Colonic mucosa (tissue), 4 donors: ENCODE measurements at regions not wholly inside any gene's neighbourhood (a gene's known extent, or its start where the extent isn't known, plus 50 kb on each side); places are given as distances from the start of the nearest gene placed in this dataset.

Experiments used
- DNase-seq: peaks from one replicate; pipeline ENCODE4 v3.0.0-alpha.2; 2020
- H3K27ac ChIP-seq: fragments of 200-600 bp; one replicate; pipeline ENCODE4 v1.8.0; 2021
- H3K27me3 ChIP-seq: fragments of 200-600 bp; one replicate; pipeline ENCODE4 v1.8.0; 2021
- H3K36me3 ChIP-seq: fragments of 200-600 bp; one replicate; pipeline ENCODE4 v1.8.0; 2021
- H3K4me1 ChIP-seq: fragments of 200-600 bp; one replicate; pipeline ENCODE4 v1.8.0; 2021; ENCODE audit warnings: mild to moderate bottlenecking
- H3K4me3 ChIP-seq: fragments of 200-600 bp; one replicate; pipeline ENCODE4 v1.8.0; 2021
- H3K9ac ChIP-seq, 2 donors: one replicate each; pipeline ENCODE4 v1.7.0; 2013; ENCODE audit warnings: control low read depth in 2 of 2, low read depth in 2 of 2, low read length in 2 of 2
- H3K9me3 ChIP-seq: fragments of 200-600 bp; one replicate; pipeline ENCODE4 v1.8.0; 2021
- intact Hi-C: fragments of 100-400 bp; cut with DNase I; formaldehyde crosslinking; loops from one replicate; pipeline ENCODE4 v1.14.1; 2022
- TF ChIP-seq, protein P1 (sequence below): fragments of 200-600 bp; IDR thresholded peaks from one replicate; pipeline ENCODE4 v1.8.0; 2022; ENCODE audit warnings: antibody characterized with exemption, mild to moderate bottlenecking
- donor health status: healthy.
- donor health status: DM: no; HTN: no; CAD: no.
- donor health status: DM: no; HTN: no; CAD: no.

DNA sequence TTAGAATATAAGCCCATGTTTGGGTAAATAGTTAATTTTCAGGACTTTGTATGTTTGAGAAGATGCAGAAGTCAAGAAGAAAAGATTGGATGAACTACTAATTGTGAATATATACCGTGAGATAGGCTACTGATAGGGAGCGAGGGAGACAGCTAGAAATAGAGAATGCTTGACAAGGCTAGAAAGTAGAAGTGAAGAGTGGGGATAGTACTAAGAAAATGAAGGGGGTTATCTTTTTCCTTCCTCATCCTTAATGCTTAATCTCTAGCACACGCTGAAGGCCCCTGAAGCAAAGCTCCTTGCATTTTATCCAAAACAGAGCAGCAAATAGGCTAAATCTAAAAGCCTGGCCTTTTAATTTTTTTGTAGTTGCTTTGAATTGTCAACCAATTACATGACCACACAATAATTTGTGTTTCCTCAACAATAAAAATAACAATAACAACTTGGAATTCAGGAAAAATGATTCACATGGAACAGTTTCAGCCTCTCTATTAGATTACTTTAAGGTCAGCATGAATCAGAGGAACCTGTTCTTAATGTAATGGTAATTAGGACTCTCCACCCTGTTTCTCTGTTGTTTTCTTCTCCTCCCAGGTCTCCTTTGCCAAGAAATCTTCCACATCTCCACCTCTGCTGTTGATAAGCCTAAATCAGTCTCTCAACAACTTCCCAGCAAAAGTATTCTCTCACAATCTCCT is 1071.3 kb upstream of the ZEB2 start:
- H3K27ac ChIP-seq: no peak overlapping the region
- no peak overlapping the region for H3K4me3 ChIP-seq
- no peaks in the 10 kb centered on the region for H3K9me3 ChIP-seq
- no peaks in the 10 kb centered on the region for H3K27me3 ChIP-seq
- H3K36me3 ChIP-seq: no peaks in the 10 kb centered on the region
- no peak for DNase-seq
- TF ChIP-seq, protein P1, sequence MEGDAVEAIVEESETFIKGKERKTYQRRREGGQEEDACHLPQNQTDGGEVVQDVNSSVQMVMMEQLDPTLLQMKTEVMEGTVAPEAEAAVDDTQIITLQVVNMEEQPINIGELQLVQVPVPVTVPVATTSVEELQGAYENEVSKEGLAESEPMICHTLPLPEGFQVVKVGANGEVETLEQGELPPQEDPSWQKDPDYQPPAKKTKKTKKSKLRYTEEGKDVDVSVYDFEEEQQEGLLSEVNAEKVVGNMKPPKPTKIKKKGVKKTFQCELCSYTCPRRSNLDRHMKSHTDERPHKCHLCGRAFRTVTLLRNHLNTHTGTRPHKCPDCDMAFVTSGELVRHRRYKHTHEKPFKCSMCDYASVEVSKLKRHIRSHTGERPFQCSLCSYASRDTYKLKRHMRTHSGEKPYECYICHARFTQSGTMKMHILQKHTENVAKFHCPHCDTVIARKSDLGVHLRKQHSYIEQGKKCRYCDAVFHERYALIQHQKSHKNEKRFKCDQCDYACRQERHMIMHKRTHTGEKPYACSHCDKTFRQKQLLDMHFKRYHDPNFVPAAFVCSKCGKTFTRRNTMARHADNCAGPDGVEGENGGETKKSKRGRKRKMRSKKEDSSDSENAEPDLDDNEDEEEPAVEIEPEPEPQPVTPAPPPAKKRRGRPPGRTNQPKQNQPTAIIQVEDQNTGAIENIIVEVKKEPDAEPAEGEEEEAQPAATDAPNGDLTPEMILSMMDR: no peak
- intact Hi-C loops: no loop called here
- H3K4me1 ChIP-seq: no peaks in the 10 kb centered on the region
- no peak overlapping the region for H3K9ac ChIP-seq

DNA sequence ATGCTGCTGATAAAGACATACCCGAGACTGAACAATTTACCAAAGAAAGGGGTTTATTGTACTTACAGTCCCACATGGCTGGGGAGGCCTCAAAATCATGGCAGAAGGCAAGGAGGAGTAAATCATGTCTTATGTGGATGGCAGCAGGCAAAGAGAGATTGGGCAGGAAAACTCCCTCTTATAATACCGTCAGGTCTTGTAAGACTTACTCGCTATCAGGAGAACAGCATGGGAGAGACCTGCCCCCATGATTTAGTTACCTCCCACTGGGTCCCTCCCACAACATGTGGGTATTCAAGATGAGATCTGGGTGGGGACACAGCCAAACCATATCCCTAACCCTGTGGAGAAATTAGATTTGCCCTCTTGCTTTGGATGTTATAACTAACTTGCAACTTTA is 1068.0 kb upstream of the ZEB2 start:
- H3K9me3 ChIP-seq: no peaks in the 10 kb centered on the region
- no peaks in the 10 kb centered on the region for H3K36me3 ChIP-seq
- TF ChIP-seq, protein P1: no peak
- H3K27me3 ChIP-seq: no peaks in the 10 kb centered on the region
- no peak overlapping the region for H3K9ac ChIP-seq
- H3K4me1 ChIP-seq: no peaks in the 10 kb centered on the region
- intact Hi-C loops: no loop called here
- H3K4me3 ChIP-seq: no peak overlapping the region
- no peak overlapping the region for H3K27ac ChIP-seq
- no peak for DNase-seq

DNA sequence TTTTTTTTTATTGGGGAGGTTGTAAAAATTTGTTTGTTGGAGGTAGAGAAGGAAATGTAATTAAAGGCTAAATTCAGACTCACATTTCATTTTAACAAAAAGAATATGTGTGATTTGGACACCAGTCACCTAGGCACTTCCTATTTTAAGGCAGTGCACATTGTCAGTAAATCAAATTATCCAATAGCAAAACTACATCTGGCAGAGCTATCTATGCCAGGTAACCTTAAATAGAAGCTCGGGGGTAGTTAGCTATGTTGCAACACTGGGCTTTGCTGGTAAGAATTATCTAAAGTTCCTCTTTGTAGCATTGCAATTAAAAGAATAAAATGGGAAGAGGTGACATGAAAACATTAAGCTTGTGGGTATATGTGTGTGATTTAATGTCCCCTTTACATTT is 1064.4 kb upstream of the ZEB2 start:
- Histone ChIP-seq H3K27ac (no peak overlapping the region), H3K27me3 (no peaks in the 10 kb centered on the region), H3K36me3 (no peaks in the 10 kb centered on the region), H3K9me3 (no peaks in the 10 kb centered on the region), H3K4me3 (no peak overlapping the region), H3K9ac (no peak overlapping the region), H3K4me1 (no peaks in the 10 kb centered on the region)
- intact Hi-C loops: no loop called here
- no peak for DNase-seq
- TF ChIP-seq, protein P1: no peak

DNA sequence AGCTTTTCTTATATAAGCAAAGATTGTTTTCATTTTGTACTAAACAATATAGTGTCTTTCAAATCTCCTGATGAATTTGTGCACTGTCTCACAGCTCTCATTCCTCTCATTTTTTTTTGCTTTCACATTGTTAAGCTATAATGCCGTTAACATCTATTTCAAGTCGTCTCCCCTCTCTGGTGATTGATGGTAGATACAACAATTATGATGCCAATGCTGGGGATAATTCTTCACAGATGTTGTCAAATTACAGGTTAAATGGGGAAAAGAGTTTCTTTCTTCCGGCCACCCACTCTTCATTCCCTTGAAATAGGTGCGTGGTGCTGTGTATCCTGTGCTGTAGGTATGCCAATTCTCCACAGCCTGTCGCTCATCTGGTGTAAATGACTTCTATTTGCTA is 1053.7 kb upstream of the ZEB2 start:
- H3K9me3 ChIP-seq: no peaks in the 10 kb centered on the region
- H3K4me1 ChIP-seq: no peaks in the 10 kb centered on the region
- no peak overlapping the region for H3K27ac ChIP-seq
- TF ChIP-seq, protein P1: no peak
- H3K27me3 ChIP-seq: no peaks in the 10 kb centered on the region
- no peak overlapping the region for H3K9ac ChIP-seq
- no peaks in the 10 kb centered on the region for H3K36me3 ChIP-seq
- no peak overlapping the region for H3K4me3 ChIP-seq
- no peak for DNase-seq
- intact Hi-C loops: no loop called here

DNA sequence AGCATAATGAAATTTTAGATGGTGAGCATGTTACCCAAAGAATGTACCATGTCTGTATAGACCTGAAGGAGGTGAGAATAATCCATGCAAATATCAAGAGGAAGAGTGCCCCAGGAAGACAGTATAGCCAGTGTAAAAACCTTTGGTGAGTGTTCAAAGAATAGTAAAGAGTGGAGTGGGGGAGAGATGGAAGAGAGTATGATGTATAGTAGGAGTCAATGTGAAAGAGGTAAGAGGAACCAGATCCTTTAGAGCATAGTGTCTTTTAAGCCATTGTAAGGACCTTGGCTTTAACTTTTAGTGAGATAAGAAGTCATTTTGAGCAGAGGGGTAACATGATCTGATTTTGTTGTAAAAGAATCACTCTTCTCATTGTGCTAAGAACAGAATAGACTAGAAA is 1052.3 kb upstream of the ZEB2 start:
- H3K36me3 ChIP-seq: no peaks in the 10 kb centered on the region
- no peak for DNase-seq
- intact Hi-C loops: no loop called here

More for the DNA sequence above, 1052.3 kb upstream of the ZEB2 start:
- TF ChIP-seq, protein P1: no peak
- H3K27ac ChIP-seq: no peak overlapping the region
- no peak overlapping the region for H3K4me3 ChIP-seq
- no peaks in the 10 kb centered on the region for H3K4me1 ChIP-seq
- H3K9ac ChIP-seq: no peak overlapping the region
- no peaks in the 10 kb centered on the region for H3K27me3 ChIP-seq
- no peaks in the 10 kb centered on the region for H3K9me3 ChIP-seq
